Neural crest cell (in vitro differentiated cells): ENCODE measurements at regions not wholly inside any gene's neighbourhood (a gene's known extent, or its start where the extent isn't known, plus 50 kb on each side); places are given as distances from the start of the nearest gene placed in this dataset.

Experiments
- DNase-seq: peaks from one replicate; pipeline ENCODE4 v3.0.0; 2021; ENCODE audit warnings: low read depth, mixed read lengths, low spot score
- H3K27ac Mint-ChIP-seq: one replicate; pipeline ENCODE4 v1.8.0; 2021; ENCODE audit warnings: mild to moderate bottlenecking, mixed read lengths; ENCODE audit not compliant: unreplicated experiment
- H3K27me3 Mint-ChIP-seq: 2 replicates; pipeline ENCODE4 v1.8.0; 2021; ENCODE audit warnings: low read depth, mild to moderate bottlenecking, mixed read lengths
- H3K36me3 Mint-ChIP-seq: 2 replicates; pipeline ENCODE4 v1.8.0; 2021; ENCODE audit warnings: low read depth, mild to moderate bottlenecking, mixed read lengths
- H3K4me1 Mint-ChIP-seq: 2 replicates; pipeline ENCODE4 v1.8.0; 2021; ENCODE audit warnings: mixed read lengths
- H3K4me3 Mint-ChIP-seq: one replicate; pipeline ENCODE4 v1.8.0; 2021; ENCODE audit warnings: mild to moderate bottlenecking, mixed read lengths
- H3K9me3 Mint-ChIP-seq: 2 replicates; pipeline ENCODE4 v1.8.0; 2021; ENCODE audit warnings: mixed read lengths
- CTCF ChIP-seq: fragments of 200-600 bp; sonication (generic); conservative IDR thresholded peaks from 2 replicates; pipeline ENCODE4 v1.5.0; 2021; ENCODE audit warnings: antibody characterized with exemption, mild to moderate bottlenecking

- Mint-ChIP-seq H3K4me1 (no peaks in the 10 kb centered on the region), H3K9me3 (no peaks in the 10 kb centered on the region), H3K36me3 (no peaks in the 10 kb centered on the region), H3K27me3 (no peaks in the 10 kb centered on the region), H3K27ac (no peak overlapping the region), H3K4me3 (no peak overlapping the region)
- no peak for TF ChIP-seq CTCF
- no peak for DNase-seq
These were observed 148.6 kb downstream of the SLITRK6 start for GRCh38 chr13:85650613-85651012.

- H3K36me3 Mint-ChIP-seq, result no peaks in the 10 kb centered on the region
- DNase-seq, result no peak
- H3K27me3 Mint-ChIP-seq, result no peaks in the 10 kb centered on the region
- no peak for TF ChIP-seq CTCF
- H3K9me3 Mint-ChIP-seq, result peaks cover 9% of the 10 kb centered on the region
- H3K27ac Mint-ChIP-seq, result no peak overlapping the region
- no peak overlapping the region for H3K4me3 Mint-ChIP-seq
- no peaks in the 10 kb centered on the region for H3K4me1 Mint-ChIP-seq
These were observed 158.5 kb downstream of the SLITRK6 start for GRCh38 chr13:85640727-85641126.

- no peaks in the 10 kb centered on the region for H3K36me3 Mint-ChIP-seq
- no peak for TF ChIP-seq CTCF
- H3K27me3 Mint-ChIP-seq, result no peaks in the 10 kb centered on the region
- DNase-seq, result no peak
- no peak overlapping the region for H3K4me3 Mint-ChIP-seq
- peaks cover 9% of the 10 kb centered on the region for H3K9me3 Mint-ChIP-seq
- no peaks in the 10 kb centered on the region for H3K4me1 Mint-ChIP-seq
- no peak overlapping the region for H3K27ac Mint-ChIP-seq
These were observed 160.3 kb downstream of the SLITRK6 start for GRCh38 chr13:85638815-85639393.

- no peaks in the 10 kb centered on the region for H3K36me3 Mint-ChIP-seq
- no peak overlapping the region for H3K4me3 Mint-ChIP-seq
- DNase-seq, result no peak
- H3K27ac Mint-ChIP-seq, result no peak overlapping the region
- H3K9me3 Mint-ChIP-seq, result peaks cover 9% of the 10 kb centered on the region
- TF ChIP-seq CTCF, result no peak
- no peaks in the 10 kb centered on the region for H3K27me3 Mint-ChIP-seq
- peaks cover 3% of the 10 kb centered on the region for H3K4me1 Mint-ChIP-seq
These were observed 161.0 kb downstream of the SLITRK6 start for GRCh38 chr13:85638265-85638664.

- Mint-ChIP-seq H3K36me3 (no peaks in the 10 kb centered on the region), H3K27me3 (no peaks in the 10 kb centered on the region), H3K9me3 (no peaks in the 10 kb centered on the region), H3K4me1 (peaks cover 26% of the 10 kb centered on the region), H3K27ac (no peak overlapping the region), H3K4me3 (no peak overlapping the region)
- DNase-seq, result no peak
- no peak for TF ChIP-seq CTCF
These were observed 166.6 kb downstream of the SLITRK6 start for GRCh38 chr13:85632526-85633195.
